CD4-positive, alpha-beta T cell treated with Interleukin-4 for 4 hours (primary cell): ENCODE measurements at regions not wholly inside any gene's neighbourhood (a gene's known extent, or its start where the extent isn't known, plus 50 kb on each side); places are given as distances from the start of the nearest gene placed in this dataset.

Experiments
- DNase-seq: peaks from one replicate; pipeline ENCODE4 v3.0.0-alpha.2; 2020

- no peak for DNase-seq
Measured at GRCh38 chr13:103759361-103759760, 693.1 kb upstream of the SLC10A2 start.

DNA sequence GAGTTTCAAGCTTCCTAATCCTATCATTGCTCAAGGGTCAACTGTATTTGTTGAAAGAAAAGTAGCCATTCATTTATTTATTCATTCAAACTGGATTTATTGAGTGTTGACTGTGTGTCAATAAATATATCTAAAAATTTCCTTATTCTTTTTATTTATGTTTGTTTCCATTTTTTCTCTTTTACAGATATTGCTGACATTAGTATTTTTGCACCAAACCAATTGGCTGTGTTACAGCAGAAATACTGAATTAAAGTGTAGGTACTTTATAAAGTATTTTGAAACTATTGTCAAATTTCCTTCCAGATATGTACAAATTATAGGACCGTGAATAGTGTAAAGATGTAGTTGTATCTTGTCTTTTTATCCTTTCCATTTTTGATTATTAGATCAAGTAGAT is 692.0 kb upstream of the SLC10A2 start:
- no peak for DNase-seq

DNA sequence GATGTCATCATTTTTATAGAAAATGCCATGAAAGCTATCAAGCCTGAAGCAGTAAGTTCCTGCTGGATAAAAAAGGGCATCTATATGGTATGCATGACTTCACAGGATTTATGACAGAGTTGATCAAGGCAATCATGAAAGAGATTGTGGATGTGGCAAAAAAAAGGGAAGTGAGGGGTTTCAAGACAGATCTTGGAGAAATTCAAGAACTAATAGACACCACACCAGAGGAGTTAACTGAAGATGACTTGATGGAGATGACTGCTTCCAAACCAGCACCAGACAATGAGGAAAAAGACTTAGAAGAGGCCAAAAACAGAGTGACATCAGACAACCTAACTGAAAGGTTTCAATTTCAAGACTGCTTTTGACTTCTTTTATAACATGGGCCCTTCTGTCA is 691.1 kb upstream of the SLC10A2 start:
- no peak for DNase-seq

GRCh38 chr13:103754783-103755182 is 688.6 kb upstream of the SLC10A2 start:
- DNase-seq: no peak

- DNase-seq: no peak
Measured at GRCh38 chr13:103734837-103735236, 668.6 kb upstream of the SLC10A2 start.

GRCh38 chr13:103731959-103732358 is 665.7 kb upstream of the SLC10A2 start:
- no peak for DNase-seq

DNA sequence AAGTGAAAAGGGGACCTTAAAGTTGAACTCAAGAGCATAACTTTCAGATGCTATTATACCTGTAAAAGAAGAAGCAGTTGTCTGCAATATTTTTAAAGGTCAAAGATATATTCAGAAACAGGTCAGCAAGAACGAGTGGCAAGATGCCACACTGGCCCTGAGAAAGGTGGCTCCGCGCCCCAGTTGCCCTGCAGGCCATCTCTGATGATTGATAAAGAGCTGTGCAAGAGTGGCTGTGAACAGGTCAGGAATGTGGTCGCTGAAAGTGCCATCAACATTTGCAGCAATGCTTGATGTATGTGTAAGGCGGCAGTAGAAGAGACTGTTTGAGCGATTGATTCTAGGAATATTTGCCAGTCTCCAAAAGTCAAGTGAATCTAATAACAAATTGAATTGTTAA is 664.2 kb upstream of the SLC10A2 start:
- DNase-seq: no peak

DNA sequence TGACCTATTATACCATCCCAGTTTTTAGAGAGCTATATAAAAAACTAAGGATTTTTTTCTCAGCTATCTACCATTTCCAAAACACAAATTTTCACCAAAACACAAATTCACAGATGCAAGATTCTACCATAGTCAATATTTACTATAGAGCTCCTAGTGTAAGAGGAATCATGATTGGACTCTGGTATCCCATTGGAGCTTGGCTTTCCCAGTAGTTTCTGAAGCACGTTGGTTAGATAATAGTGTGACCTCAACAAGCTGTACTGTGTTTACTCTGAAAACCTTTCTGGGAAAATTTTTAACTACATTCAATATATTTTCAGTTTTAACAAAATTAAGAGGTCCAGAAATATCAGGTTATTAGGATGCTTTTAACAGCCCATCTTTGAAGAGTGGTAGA is 660.6 kb upstream of the SLC10A2 start:
- DNase-seq: no peak

- no peak for DNase-seq
Measured at GRCh38 chr13:103716718-103717117, 650.5 kb upstream of the SLC10A2 start.

DNA sequence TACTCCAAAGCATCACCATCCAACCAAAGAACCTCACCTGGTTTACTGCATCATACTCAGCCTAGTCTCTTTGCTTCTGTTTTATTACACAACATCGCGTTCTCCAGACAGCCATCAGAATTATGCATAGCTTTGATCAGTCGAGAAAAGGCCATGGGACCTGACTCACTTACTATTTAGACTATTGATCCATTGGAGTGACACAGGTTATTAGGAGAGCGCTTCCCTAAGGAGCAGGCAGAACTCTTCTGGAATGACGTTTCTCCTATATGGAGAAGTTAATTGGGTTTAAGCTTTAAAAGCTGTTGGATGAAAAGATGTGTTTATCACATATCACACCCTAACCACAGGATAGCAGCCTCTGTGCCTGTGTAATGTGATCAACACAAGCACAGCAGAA is 649.1 kb upstream of the SLC10A2 start:
- DNase-seq: no peak

- no peak for DNase-seq
Measured at GRCh38 chr13:103703246-103703645, 637.0 kb upstream of the SLC10A2 start.

DNA sequence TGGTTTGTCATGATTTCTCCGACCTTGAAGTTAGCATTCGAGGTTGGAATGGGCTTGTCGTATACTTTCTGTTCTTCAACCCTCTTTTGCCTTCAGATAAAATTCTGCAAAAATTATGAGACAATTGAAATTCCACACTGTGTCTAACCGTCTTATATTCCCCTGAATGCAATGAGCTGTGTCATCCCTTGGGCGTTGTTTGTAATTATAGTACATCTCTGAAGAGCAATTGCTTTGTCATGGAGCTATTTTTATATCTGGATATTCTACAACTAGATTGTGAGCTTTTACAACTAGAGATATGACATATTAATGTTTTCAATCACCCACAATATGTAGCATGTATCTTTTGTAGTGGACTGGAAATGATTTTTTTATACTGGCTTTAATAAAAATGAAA is 631.8 kb upstream of the SLC10A2 start:
- DNase-seq: no peak

GRCh38 chr13:103695320-103695719 is 629.1 kb upstream of the SLC10A2 start:
- no peak for DNase-seq

- DNase-seq: no peak
Measured at GRCh38 chr13:103694471-103694870, 628.3 kb upstream of the SLC10A2 start.

DNA sequence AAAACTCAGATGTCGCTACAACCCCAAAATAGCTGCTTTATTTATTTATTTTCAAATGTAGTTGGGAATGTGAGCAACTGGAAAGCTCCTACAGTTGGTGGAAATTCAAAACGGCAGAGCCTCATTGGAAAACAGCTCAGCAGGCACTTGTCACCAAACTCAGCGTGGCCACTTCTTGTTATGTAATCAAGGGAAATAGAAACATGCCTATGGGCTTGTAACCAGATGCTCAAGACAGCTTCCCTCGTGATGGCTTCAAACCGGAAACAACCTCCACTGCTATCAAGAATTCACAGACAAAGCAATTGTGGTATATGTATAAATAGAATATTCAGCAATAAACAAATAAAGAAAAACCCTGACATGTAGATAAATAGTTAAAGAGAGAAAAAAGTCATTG is 627.8 kb upstream of the SLC10A2 start:
- DNase-seq: no peak

- no peak for DNase-seq
Measured at GRCh38 chr13:103692442-103692841, 626.2 kb upstream of the SLC10A2 start.

DNA sequence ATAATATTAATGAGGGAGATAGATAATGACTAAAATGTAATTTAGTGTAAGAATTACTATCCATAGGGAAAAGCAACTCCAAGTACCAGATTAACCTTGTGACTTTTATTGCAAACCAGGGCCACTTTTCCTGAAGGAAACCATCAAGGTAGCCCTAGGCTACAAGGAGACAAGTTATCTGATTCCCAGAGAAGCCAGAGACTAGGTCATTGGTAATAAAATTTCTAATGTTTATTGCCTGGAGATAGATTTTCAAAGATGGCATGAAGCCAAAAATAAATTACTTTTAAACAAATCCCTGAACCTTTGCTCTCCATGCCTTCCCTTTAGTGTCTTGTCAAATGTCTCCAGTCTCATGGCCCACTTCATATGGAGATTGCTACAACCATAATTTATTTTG is 610.1 kb upstream of the SLC10A2 start:
- no peak for DNase-seq

GRCh38 chr13:103671547-103671946 is 605.3 kb upstream of the SLC10A2 start:
- no peak for DNase-seq

DNA sequence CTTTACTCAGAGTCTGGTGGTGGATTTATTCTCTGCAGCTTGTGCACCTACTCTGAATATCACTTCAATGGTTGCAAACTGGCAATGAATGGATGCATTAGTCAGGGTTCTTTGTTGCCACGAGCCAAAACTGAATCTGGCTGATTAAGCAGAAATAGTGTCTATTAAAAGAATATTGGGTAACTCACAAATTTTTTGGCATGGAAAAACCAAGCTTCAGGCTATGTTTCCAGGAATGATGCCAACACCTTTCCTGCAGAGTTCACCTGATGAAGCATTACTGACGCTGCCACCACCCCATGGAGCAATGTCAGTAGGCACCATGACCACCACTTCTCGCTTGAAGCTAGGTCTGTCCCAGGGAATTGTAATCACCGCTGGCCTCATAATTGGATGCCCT is 597.8 kb upstream of the SLC10A2 start:
- no peak for DNase-seq

- DNase-seq: no peak
Measured at GRCh38 chr13:103656311-103656710, 590.1 kb upstream of the SLC10A2 start.

DNA sequence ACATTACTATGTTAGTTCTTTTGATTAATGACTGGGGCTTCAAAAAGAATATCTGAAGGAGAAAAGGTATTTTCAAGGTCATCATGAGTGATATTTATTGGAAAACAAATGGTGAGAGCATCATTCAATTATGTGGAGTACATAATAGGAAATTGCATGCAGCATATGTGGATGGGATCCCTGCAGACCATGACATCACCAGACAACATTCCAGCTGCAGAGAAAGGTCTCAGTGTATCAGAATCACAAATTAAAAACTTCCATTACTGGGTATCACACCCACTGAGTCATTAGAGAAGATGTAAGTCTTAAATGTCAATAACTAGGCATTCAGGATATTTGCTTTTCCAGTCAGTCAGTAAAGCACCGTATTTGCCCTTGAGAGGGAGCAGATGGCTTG is 574.4 kb upstream of the SLC10A2 start:
- DNase-seq: no peak

DNA sequence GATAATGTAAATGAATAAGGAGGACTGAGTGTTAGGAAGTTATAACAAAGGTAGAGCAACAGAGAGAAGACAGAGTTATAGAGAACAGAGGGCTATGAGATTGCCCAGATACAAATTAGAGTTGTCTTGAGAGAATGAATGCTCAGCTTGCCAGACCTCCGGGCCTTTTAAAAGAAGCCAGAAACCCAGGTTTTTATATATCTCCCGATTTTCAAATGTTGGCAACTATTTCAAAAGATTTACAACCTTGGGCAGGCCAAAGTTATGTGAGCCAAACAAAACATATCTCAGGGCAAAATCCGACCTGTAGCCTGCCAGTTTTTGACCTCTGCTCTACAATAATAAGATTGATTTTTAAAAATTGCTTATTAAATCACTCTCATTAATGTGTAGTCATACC is 573.1 kb upstream of the SLC10A2 start:
- DNase-seq: no peak

GRCh38 chr13:103638706-103639105 is 572.5 kb upstream of the SLC10A2 start:
- DNase-seq: no peak

DNA sequence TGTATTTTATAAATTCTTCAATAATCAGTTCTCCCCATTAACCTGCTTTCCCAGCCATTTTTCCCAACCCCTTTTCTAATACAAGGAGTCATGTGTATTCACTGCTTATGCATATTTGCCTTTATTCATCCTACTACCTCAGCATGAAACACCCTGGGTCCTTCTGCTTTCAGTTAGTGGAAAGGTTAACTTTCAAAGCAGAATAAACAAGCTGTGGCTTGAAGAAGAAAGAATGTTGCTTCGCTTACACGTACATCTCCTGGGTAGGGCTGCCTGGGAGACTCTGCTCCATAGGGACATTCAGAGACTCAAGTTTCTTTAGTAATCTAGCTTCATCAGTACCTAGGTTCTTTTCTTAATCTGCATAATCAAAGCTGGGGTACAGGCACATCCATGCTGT is 567.8 kb upstream of the SLC10A2 start:
- no peak for DNase-seq

GRCh38 chr13:103625194-103625593 is 559.0 kb upstream of the SLC10A2 start:
- no peak for DNase-seq

GRCh38 chr13:103618151-103618550 is 551.9 kb upstream of the SLC10A2 start:
- no peak for DNase-seq
